HG02763 (cell line): ENCODE measurements at regions not wholly inside any gene's neighbourhood (a gene's known extent, or its start where the extent isn't known, plus 50 kb on each side); places are given as distances from the start of the nearest gene placed in this dataset.

Experiments used
- ATAC-seq: cut with Tn5 transposase; IDR thresholded peaks from one replicate; pipeline ENCODE4 v1.9.1; 2021; ENCODE audit warnings: mild to moderate bottlenecking, moderate library complexity; ENCODE audit not compliant: unreplicated experiment

GRCh38 chr22:48644997-48645396, 1182.7 kb downstream of the BRD1 start:
- no peak for ATAC-seq

GRCh38 chr22:48644108-48644507, 1183.6 kb downstream of the BRD1 start:
- no peak for ATAC-seq

GRCh38 chr22:48643066-48643731, 1184.5 kb downstream of the BRD1 start:
- ATAC-seq = no peak

GRCh38 chr22:48642550-48642949, 1185.1 kb downstream of the BRD1 start:
- no peak for ATAC-seq

- ATAC-seq = no peak
Measured at GRCh38 chr22:48641906-48642475, 1185.7 kb downstream of the BRD1 start.

- ATAC-seq = no peak
Measured at GRCh38 chr22:48640890-48641841, 1186.5 kb downstream of the BRD1 start.

GRCh38 chr22:48639896-48640748, 1187.6 kb downstream of the BRD1 start:
- ATAC-seq = no peak

GRCh38 chr22:48639021-48639795, 1188.5 kb downstream of the BRD1 start:
- no peak for ATAC-seq

GRCh38 chr22:48637231-48637630, 1190.4 kb downstream of the BRD1 start:
- ATAC-seq = no peak

GRCh38 chr22:48636746-48637145, 1190.9 kb downstream of the BRD1 start:
- ATAC-seq = no peak

GRCh38 chr22:48635816-48636215, 1191.9 kb downstream of the BRD1 start:
- no peak for ATAC-seq

- ATAC-seq = no peak
Measured at GRCh38 chr22:48635031-48635430, 1192.6 kb downstream of the BRD1 start.

GRCh38 chr22:48633996-48634836, 1193.5 kb downstream of the BRD1 start:
- ATAC-seq = no peak

- ATAC-seq = no peak
Measured at GRCh38 chr22:48632646-48633246, 1194.9 kb downstream of the BRD1 start.

- ATAC-seq = no peak
Measured at GRCh38 chr22:48631288-48631863, 1196.3 kb downstream of the BRD1 start.

- ATAC-seq = no peak
Measured at GRCh38 chr22:48630848-48631247, 1196.8 kb downstream of the BRD1 start.

- no peak for ATAC-seq
Measured at GRCh38 chr22:48630433-48630754, 1197.3 kb downstream of the BRD1 start.

- no peak for ATAC-seq
Measured at GRCh38 chr22:48629631-48630432, 1197.8 kb downstream of the BRD1 start.
